SU-DHL-6 (cell line): ENCODE measurements at regions not wholly inside any gene's neighbourhood (a gene's known extent, or its start where the extent isn't known, plus 50 kb on each side); places are given as distances from the start of the nearest gene placed in this dataset.

Source experiments
- H2AFZ ChIP-seq: fragments of 200-600 bp; sonication (generic); 2 replicates; pipeline ENCODE4 v1.6.1; 2014; ENCODE audit warnings: low read depth, mild to moderate bottlenecking, moderate library complexity, mixed read lengths, antibody characterized with exemption, low read length; ENCODE audit not compliant: severe bottlenecking
- H3F3A ChIP-seq: fragments of 200-600 bp; shearing (Covaris generic); 2 replicates; pipeline ENCODE4 v1.6.0; 2016; ENCODE audit warnings: antibody characterized with exemption, mild to moderate bottlenecking; ENCODE audit not compliant: insufficient read depth
- H3K27ac ChIP-seq: fragments of 200-600 bp; sonication (generic); 2 replicates; pipeline ENCODE4 v1.5.1; 2016; ENCODE audit warnings: low read depth, mild to moderate bottlenecking, low read length, moderate library complexity, mixed read lengths
- H3K27me3 ChIP-seq: fragments of 200-600 bp; sonication (generic), shearing (Covaris generic); 2 replicates; pipeline ENCODE4 v1.6.0; 2014; ENCODE audit warnings: mild to moderate bottlenecking, low read length
- H3K36me3 ChIP-seq: fragments of 200-600 bp; sonication (generic); 2 replicates; pipeline ENCODE4 v1.6.1; 2014; ENCODE audit warnings: mild to moderate bottlenecking, low read length, mixed read lengths
- H3K4me2 ChIP-seq: fragments of 300-600, 200-600 bp; shearing (Covaris generic), sonication (generic); 2 replicates; pipeline ENCODE4 v1.6.0; 2014; ENCODE audit warnings: low read length, low read depth, mild to moderate bottlenecking; ENCODE audit not compliant: poor library complexity, severe bottlenecking
- H3K4me3 ChIP-seq: fragments of 200-600 bp; sonication (generic); 2 replicates; pipeline ENCODE4 v1.5.1; 2014; ENCODE audit warnings: antibody characterized with exemption, low read length, mild to moderate bottlenecking, mixed read lengths; ENCODE audit not compliant: insufficient read depth, poor library complexity, severe bottlenecking
- H3K79me2 ChIP-seq: fragments of 200-600 bp; sonication (generic); 2 replicates; pipeline ENCODE4 v1.6.1; 2014; ENCODE audit warnings: mild to moderate bottlenecking, low read length, moderate library complexity; ENCODE audit not compliant: insufficient read depth
- H3K9ac ChIP-seq: fragments of 200-600 bp; sonication (generic); 2 replicates; pipeline ENCODE4 v1.7.0; 2014; ENCODE audit warnings: mild to moderate bottlenecking, low read length
- H3K9me2 ChIP-seq: fragments of 200-600 bp; sonication (generic); replicated peaks from 2 replicates; pipeline ENCODE4 v1.6.1; 2014; ENCODE audit warnings: low read length; ENCODE audit not compliant: insufficient read depth
- H3K9me3 ChIP-seq: fragments of 200-600 bp; sonication (generic); 2 replicates; pipeline ENCODE4 v1.6.1; 2014; ENCODE audit warnings: low read length, mixed read lengths; ENCODE audit not compliant: insufficient read depth
- H4K20me1 ChIP-seq: fragments of 200-600 bp; sonication (generic); 2 replicates; pipeline ENCODE4 v1.6.1; 2014; ENCODE audit warnings: low read depth, mild to moderate bottlenecking, antibody characterized with exemption, low read length, moderate library complexity, mixed read lengths
- CTCF ChIP-seq: fragments of 200-600 bp; sonication (generic); IDR thresholded peaks from one replicate; pipeline ENCODE4 v1.5.1; 2017; ENCODE audit warnings: antibody characterized with exemption, mild to moderate bottlenecking, low read length, moderate library complexity; ENCODE audit not compliant: insufficient read depth, poor library complexity, severe bottlenecking
- EZH2phosphoT487 ChIP-seq: fragments of 200-600 bp; sonication (generic), shearing (Covaris generic); conservative IDR thresholded peaks from 2 replicates; pipeline ENCODE4 v1.6.1; 2018; ENCODE audit warnings: mild to moderate bottlenecking, antibody characterized with exemption, low read length, moderate library complexity, mixed read lengths

DNA sequence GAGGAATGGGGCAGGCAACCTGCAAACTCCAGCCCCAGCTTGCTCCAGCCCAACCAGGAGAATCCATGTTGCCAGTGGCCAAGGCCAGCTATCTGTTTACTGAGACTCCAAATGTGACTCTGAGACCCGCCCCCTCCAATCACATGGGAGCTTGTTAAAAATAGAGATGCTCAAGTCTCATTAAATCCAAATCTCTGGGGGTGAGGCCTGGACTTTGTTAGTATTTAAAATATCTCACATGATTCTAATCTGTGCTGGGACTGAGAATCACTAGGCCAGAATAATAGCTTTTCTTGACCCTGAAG lies 224.2 kb upstream of the TBL1XR1 start:
- no peaks in the 10 kb centered on the region for H3K27me3 ChIP-seq
- no peak overlapping the region for H2AFZ ChIP-seq
- H3K27ac ChIP-seq = no peak overlapping the region
- H3K9ac ChIP-seq = no peak overlapping the region
- no peaks in the 10 kb centered on the region for H3K36me3 ChIP-seq
- TF ChIP-seq CTCF (no peak), EZH2phosphoT487 (no peak)
- H3K4me3 ChIP-seq = no peak overlapping the region
- H4K20me1 ChIP-seq = no peaks in the 10 kb centered on the region
- no peaks in the 10 kb centered on the region for H3K79me2 ChIP-seq
- no peaks in the 10 kb centered on the region for H3F3A ChIP-seq
- no peaks in the 10 kb centered on the region for H3K9me2 ChIP-seq
- no peak overlapping the region for H3K4me2 ChIP-seq
- no peaks in the 10 kb centered on the region for H3K9me3 ChIP-seq

- Histone ChIP-seq H3K27me3 (no peaks in the 10 kb centered on the region), H2AFZ (no peak overlapping the region)
- no peak for TF ChIP-seq CTCF
These were observed 227.2 kb upstream of the TBL1XR1 start for GRCh38 chr3:177424521-177424920.

GRCh38 chr3:177425042-177425441 lies 227.8 kb upstream of the TBL1XR1 start:
- no peak overlapping the region for H2AFZ ChIP-seq

More at GRCh38 chr3:177424521-177424920, 227.2 kb upstream of the TBL1XR1 start:
- H3K36me3 ChIP-seq = no peaks in the 10 kb centered on the region
- no peak overlapping the region for H3K4me3 ChIP-seq
- H3K4me2 ChIP-seq = no peak overlapping the region
- no peaks in the 10 kb centered on the region for H3K9me3 ChIP-seq
- H3K9ac ChIP-seq = no peak overlapping the region
- H4K20me1 ChIP-seq = no peaks in the 10 kb centered on the region
- no peaks in the 10 kb centered on the region for H3K9me2 ChIP-seq
- H3K27ac ChIP-seq = no peak overlapping the region
- no peaks in the 10 kb centered on the region for H3F3A ChIP-seq
- no peaks in the 10 kb centered on the region for H3K79me2 ChIP-seq

More at GRCh38 chr3:177425042-177425441, 227.8 kb upstream of the TBL1XR1 start:
- TF ChIP-seq CTCF = no peak
- no peak for TF ChIP-seq EZH2phosphoT487
- H3K36me3 ChIP-seq = no peaks in the 10 kb centered on the region
- H3K9me3 ChIP-seq = no peaks in the 10 kb centered on the region
- no peak overlapping the region for H3K9ac ChIP-seq
- H3K79me2 ChIP-seq = no peaks in the 10 kb centered on the region
- H3K9me2 ChIP-seq = no peaks in the 10 kb centered on the region
- no peak overlapping the region for H3K4me2 ChIP-seq
- no peak overlapping the region for H3K27ac ChIP-seq
- H3K27me3 ChIP-seq = no peaks in the 10 kb centered on the region
- H3K4me3 ChIP-seq = no peak overlapping the region
- H4K20me1 ChIP-seq = no peaks in the 10 kb centered on the region
- no peaks in the 10 kb centered on the region for H3F3A ChIP-seq
